Cerebellar cortex (tissue), 1 donor: ENCODE measurements at regions not wholly inside any gene's neighbourhood (a gene's known extent, or its start where the extent isn't known, plus 50 kb on each side); places are given as distances from the start of the nearest gene placed in this dataset.

Experiments
- DNase-seq: peaks from one replicate; pipeline ENCODE4 v3.0.0-alpha.2; 2015; ENCODE audit warnings: low spot score

- DNase-seq: peak; percentile 52
Observed at GRCh38 chr20:52637201-52637600, 335.0 kb upstream of the TSHZ2 start.

- no peak for DNase-seq
Observed at GRCh38 chr20:52631469-52631868, 340.7 kb upstream of the TSHZ2 start.

- no peak for DNase-seq
Observed at GRCh38 chr20:52630138-52630537, 342.0 kb upstream of the TSHZ2 start.

GRCh38 chr20:52624281-52624680 lies 347.9 kb upstream of the TSHZ2 start:
- no peak for DNase-seq

- no peak for DNase-seq
Observed at GRCh38 chr20:52622081-52622480, 350.1 kb upstream of the TSHZ2 start.

- no peak for DNase-seq
Observed at GRCh38 chr20:52621401-52621800, 350.8 kb upstream of the TSHZ2 start.

GRCh38 chr20:52619671-52620070 lies 352.5 kb upstream of the TSHZ2 start:
- no peak for DNase-seq

GRCh38 chr20:52619101-52619500 lies 353.1 kb upstream of the TSHZ2 start:
- DNase-seq: no peak

GRCh38 chr20:52616629-52617028 lies 355.5 kb upstream of the TSHZ2 start:
- no peak for DNase-seq

- DNase-seq: no peak
Observed at GRCh38 chr20:52614051-52614863, 357.9 kb upstream of the TSHZ2 start.

- no peak for DNase-seq
Observed at GRCh38 chr20:52612046-52612632, 360.0 kb upstream of the TSHZ2 start.

GRCh38 chr20:52610749-52611148 lies 361.4 kb upstream of the TSHZ2 start:
- no peak for DNase-seq

- DNase-seq: no peak
Observed at GRCh38 chr20:52601295-52601971, 370.7 kb upstream of the TSHZ2 start.

GRCh38 chr20:52596256-52596655 lies 375.9 kb upstream of the TSHZ2 start:
- no peak for DNase-seq

- DNase-seq: no peak
Observed at GRCh38 chr20:52595518-52595917, 376.6 kb upstream of the TSHZ2 start.

- no peak for DNase-seq
Observed at GRCh38 chr20:52593654-52594053, 378.5 kb upstream of the TSHZ2 start.

- no peak for DNase-seq
Observed at GRCh38 chr20:52592567-52592966, 379.6 kb upstream of the TSHZ2 start.

- no peak for DNase-seq
Observed at GRCh38 chr20:52590100-52590499, 382.1 kb upstream of the TSHZ2 start.

- DNase-seq: no peak
Observed at GRCh38 chr20:52589251-52589812, 382.8 kb upstream of the TSHZ2 start.

GRCh38 chr20:52586660-52587059 lies 385.5 kb upstream of the TSHZ2 start:
- DNase-seq: no peak

GRCh38 chr20:52585333-52585732 lies 386.8 kb upstream of the TSHZ2 start:
- DNase-seq: no peak

- no peak for DNase-seq
Observed at GRCh38 chr20:52578559-52578958, 387.0 kb upstream of the ZFP64 start.

GRCh38 chr20:52577696-52578095 lies 386.1 kb upstream of the ZFP64 start:
- DNase-seq: no peak
